WERI-Rb-1 (cell line): ENCODE measurements at regions not wholly inside any gene's neighbourhood (a gene's known extent, or its start where the extent isn't known, plus 50 kb on each side); places are given as distances from the start of the nearest gene placed in this dataset.
"Not testable (repeated sequence)": the region's sequence is repeated elsewhere in the genome, so short reads cannot be mapped to it uniquely, and the experiment has no call there.

ENCODE experiments used
- DNase-seq: peaks from one replicate; pipeline ENCODE4 v3.0.0-alpha.2; 2020
- H3K27ac ChIP-seq: fragments of 250-450 bp; sonication (Bioruptor Pico); 2 replicates; pipeline ENCODE4 v1.5.1; 2020; ENCODE audit warnings: mild to moderate bottlenecking, moderate library complexity
- H3K27me3 ChIP-seq: fragments of 250-450 bp; sonication (Bioruptor Pico); 2 replicates; pipeline ENCODE4 v1.5.1; 2021; ENCODE audit warnings: mild to moderate bottlenecking, low read depth, moderate library complexity; ENCODE audit not compliant: insufficient read depth, severe bottlenecking
- H3K36me3 ChIP-seq: fragments of 250-450 bp; sonication (Bioruptor Pico); 2 replicates; pipeline ENCODE4 v1.5.1; 2020; ENCODE audit warnings: mild to moderate bottlenecking, moderate library complexity
- H3K4me3 ChIP-seq: 2 replicates; pipeline ENCODE4 v1.5.1; 2011; ENCODE audit warnings: low read depth, mild to moderate bottlenecking, control low read depth, low read length
- H3K9me3 ChIP-seq: fragments of 250-450 bp; sonication (Bioruptor Pico); 2 replicates; pipeline ENCODE4 v1.5.1; 2021; ENCODE audit warnings: mild to moderate bottlenecking, moderate library complexity; ENCODE audit not compliant: severe bottlenecking
- CTCF ChIP-seq: IDR thresholded peaks from 2 replicates; pipeline ENCODE4 v1.5.1; 2011; ENCODE audit warnings: low read depth, mild to moderate bottlenecking, control low read depth, inconsistent platforms, low read length

GRCh38 chr12:46475972-46476645 is 103.5 kb upstream of the SLC38A2 start:
- Histone ChIP-seq H3K36me3 (no peaks in the 10 kb centered on the region), H3K4me3 (no peak overlapping the region), H3K27ac (no peak overlapping the region), H3K9me3 (no peaks in the 10 kb centered on the region), H3K27me3 (no peaks in the 10 kb centered on the region)
- no peak for DNase-seq
- TF ChIP-seq CTCF, result no peak

GRCh38 chr12:46474385-46474784 is 101.8 kb upstream of the SLC38A2 start:
- not testable (repeated sequence) for DNase-seq, H3K27ac ChIP-seq

GRCh38 chr12:46473634-46474329 is 101.2 kb upstream of the SLC38A2 start:
- no peak overlapping the region for H3K27ac ChIP-seq
- no peak for TF ChIP-seq CTCF
- DNase-seq, result no peak
- no peak overlapping the region for H3K4me3 ChIP-seq
- no peaks in the 10 kb centered on the region for H3K9me3 ChIP-seq
- no peaks in the 10 kb centered on the region for H3K27me3 ChIP-seq
- H3K36me3 ChIP-seq, result no peaks in the 10 kb centered on the region

More at GRCh38 chr12:46474385-46474784, 101.8 kb upstream of the SLC38A2 start:
- H3K9me3 ChIP-seq, H3K36me3 ChIP-seq, H3K4me3 ChIP-seq, H3K27me3 ChIP-seq: not testable (repeated sequence)

- no peak overlapping the region for H3K4me3 ChIP-seq
- H3K27me3 ChIP-seq, result no peaks in the 10 kb centered on the region
- no peak overlapping the region for H3K27ac ChIP-seq
- no peak for DNase-seq
- H3K36me3 ChIP-seq, result no peaks in the 10 kb centered on the region
- no peaks in the 10 kb centered on the region for H3K9me3 ChIP-seq
- TF ChIP-seq CTCF, result no peak
Observed at GRCh38 chr12:46472893-46473633, 100.5 kb upstream of the SLC38A2 start.

- Histone ChIP-seq H3K27ac (no peak overlapping the region), H3K9me3 (no peaks in the 10 kb centered on the region), H3K27me3 (no peaks in the 10 kb centered on the region), H3K36me3 (no peaks in the 10 kb centered on the region), H3K4me3 (no peak overlapping the region)
- TF ChIP-seq CTCF, result no peak
- no peak for DNase-seq
Observed at GRCh38 chr12:46472144-46472705, 99.7 kb upstream of the SLC38A2 start.

- no peak overlapping the region for H3K4me3 ChIP-seq
- DNase-seq, result no peak
- no peaks in the 10 kb centered on the region for H3K36me3 ChIP-seq
- no peak overlapping the region for H3K27ac ChIP-seq
- TF ChIP-seq CTCF, result no peak
- H3K9me3 ChIP-seq, result no peaks in the 10 kb centered on the region
- H3K27me3 ChIP-seq, result no peaks in the 10 kb centered on the region
Observed at GRCh38 chr12:46471404-46471803, 98.8 kb upstream of the SLC38A2 start.
